IMR-90 (cell line): ENCODE measurements at regions not wholly inside any gene's neighbourhood (a gene's known extent, or its start where the extent isn't known, plus 50 kb on each side); places are given as distances from the start of the nearest gene placed in this dataset.
A peak's percentile ranks its signal among the peaks of the same experiment; 100 is the strongest.

Experiments used
- ATAC-seq: fragments of 200-7000 bp; cut with Tn5 transposase; 2 replicates; pipeline ENCODE4 v1.9.1; 2020; ENCODE audit warnings: low read depth, mild to moderate bottlenecking, moderate library complexity
- BruUV-seq: library from RNA; stranded (reverse); fragments of 400-500 nt; replicated peaks from 2 replicates; lab custom pipeline; 2021; lab: Mats Ljungman, UMichigan
- CTCF ChIA-PET: fragments of 300-600 bp; formaldehyde crosslinking; extraction: SDS; loops from one replicate; lab custom pipeline; 2021; ENCODE audit warnings: antibody characterized with exemption; lab: Yijun Ruan, JAX
- POLR2A ChIA-PET: fragments of 300-600 bp; sonication (Branson Sonifier 250); formaldehyde crosslinking; loops from one replicate; lab custom pipeline; 2022; ENCODE audit warnings: antibody characterized with exemption; ENCODE audit not compliant: unreplicated experiment; lab: Charles Lee
- DNase-seq: peaks from one replicate; pipeline ENCODE4 v3.0.0; 2013
- H2AFZ ChIP-seq: replicated peaks from 2 replicates; pipeline ENCODE3; 2013; ENCODE audit warnings: low read length, mild to moderate bottlenecking; ENCODE audit not compliant: poor library complexity
- H2AK5ac ChIP-seq: 2 replicates; pipeline ENCODE4 v1.6.1; 2013; ENCODE audit warnings: low read depth, low read length, inconsistent platforms
- H2AK9ac ChIP-seq: replicated peaks from 2 replicates; pipeline ENCODE3; 2013; ENCODE audit warnings: mild to moderate bottlenecking, low read depth, low read length, moderate library complexity; ENCODE audit not compliant: poor library complexity
- H2BK120ac ChIP-seq: 2 replicates; pipeline ENCODE4 v1.6.1; 2013; ENCODE audit warnings: low read depth, low read length, inconsistent platforms
- H2BK15ac ChIP-seq: 3 replicates; pipeline ENCODE4 v1.6.1; 2013; ENCODE audit warnings: low read depth, low read length, inconsistent platforms
- H2BK20ac ChIP-seq: 2 replicates; pipeline ENCODE4 v1.6.1; 2013; ENCODE audit warnings: low read depth, mild to moderate bottlenecking, inconsistent platforms, low read length, moderate library complexity
- H2BK5ac ChIP-seq: 2 replicates; pipeline ENCODE4 v1.6.1; 2013; ENCODE audit warnings: mild to moderate bottlenecking, low read depth, low read length, inconsistent platforms; ENCODE audit not compliant: poor library complexity, severe bottlenecking
- H3K14ac ChIP-seq: replicated peaks from 2 replicates; pipeline ENCODE4 v1.6.1; 2013; ENCODE audit warnings: low read depth, low read length, inconsistent platforms
- H3K18ac ChIP-seq: 2 replicates; pipeline ENCODE4 v1.6.1; 2013; ENCODE audit warnings: low read depth, low read length, control low read depth
- H3K23ac ChIP-seq: 2 replicates; pipeline ENCODE4 v1.6.1; 2013; ENCODE audit warnings: low read depth, low read length, inconsistent platforms
- H3K27ac ChIP-seq: 2 replicates; pipeline ENCODE4 v1.5.1; 2013; ENCODE audit warnings: mild to moderate bottlenecking, control low read depth, low read length; ENCODE audit not compliant: insufficient read depth
- H3K27me3 ChIP-seq: 2 replicates; pipeline ENCODE4 v1.6.1; 2013; ENCODE audit warnings: low read length; ENCODE audit not compliant: control insufficient read depth, insufficient read depth
- H3K36me3 ChIP-seq: 2 replicates; pipeline ENCODE4 v1.6.1; 2013; ENCODE audit warnings: low read length, mixed read lengths; ENCODE audit not compliant: control insufficient read depth, insufficient read depth
- H3K4ac ChIP-seq: 2 replicates; pipeline ENCODE4 v1.6.1; 2013; ENCODE audit warnings: low read depth, low read length, inconsistent platforms
- H3K4me1 ChIP-seq: 2 replicates; pipeline ENCODE4 v1.6.1; 2013; ENCODE audit warnings: low read length, mixed read lengths; ENCODE audit not compliant: control insufficient read depth, insufficient read depth
- H3K4me2 ChIP-seq: 2 replicates; pipeline ENCODE4 v1.6.1; 2013; ENCODE audit warnings: low read depth, mild to moderate bottlenecking, control low read depth, low read length, moderate library complexity
- H3K4me3 ChIP-seq: 2 replicates; pipeline ENCODE4 v1.5.1; 2013; ENCODE audit warnings: low read depth, mild to moderate bottlenecking, control low read depth, low read length, moderate library complexity; ENCODE audit not compliant: insufficient read depth
- H3K56ac ChIP-seq: 2 replicates; pipeline ENCODE4 v1.6.1; 2013; ENCODE audit warnings: low read length, inconsistent platforms; ENCODE audit not compliant: insufficient read depth; ENCODE audit errors: extremely low read depth
- H3K79me1 ChIP-seq, 2 experiments: 2 replicates each; pipeline ENCODE4 v1.6.1; 2013; ENCODE audit warnings: low read length in 2 of 2, inconsistent platforms in 1 of 2, low read depth in 1 of 2
- H3K9ac ChIP-seq: 2 replicates; pipeline ENCODE4 v1.6.1; 2013; ENCODE audit warnings: low read depth, low read length, control low read depth
- H3K9me1 ChIP-seq: 2 replicates; pipeline ENCODE4 v1.6.1; 2013; ENCODE audit warnings: low read length, inconsistent platforms; ENCODE audit not compliant: insufficient read depth
- H3K9me3 ChIP-seq: 2 replicates; pipeline ENCODE4 v1.6.1; 2013; ENCODE audit warnings: low read length; ENCODE audit not compliant: control insufficient read depth, insufficient read depth
- H4K20me1 ChIP-seq: 2 replicates; pipeline ENCODE4 v1.6.1; 2013; ENCODE audit warnings: low read length, inconsistent platforms; ENCODE audit not compliant: insufficient read depth
- H4K5ac ChIP-seq: 2 replicates; pipeline ENCODE4 v1.6.1; 2013; ENCODE audit warnings: mild to moderate bottlenecking, low read depth, low read length, control low read depth
- H4K8ac ChIP-seq, 2 experiments: 2 replicates each; pipeline ENCODE4 v1.6.1; 2013; ENCODE audit warnings: low read depth in 2 of 2, low read length in 2 of 2, control low read depth in 1 of 2, inconsistent platforms in 1 of 2
- H4K91ac ChIP-seq: 2 replicates; pipeline ENCODE4 v1.6.1; 2013; ENCODE audit warnings: low read depth, low read length, inconsistent platforms; ENCODE audit not compliant: insufficient read depth
- BHLHE40 ChIP-seq: fragments of 150-350 bp; IDR thresholded peaks from 2 replicates; pipeline ENCODE4 v1.6.1; 2016; ENCODE audit warnings: mild to moderate bottlenecking, low read depth, low read length
- CHD1 ChIP-seq: IDR thresholded peaks from 2 replicates; pipeline ENCODE4 v1.6.1; 2012; ENCODE audit warnings: low read depth, low read length, improper control_type of control experiment
- CTCF ChIP-seq: conservative IDR thresholded peaks from 2 replicates; pipeline ENCODE4 v1.5.1; 2012; ENCODE audit warnings: mild to moderate bottlenecking, low read depth, low read length, improper control_type of control experiment
- ELK1 ChIP-seq: fragments of 150-350 bp; IDR thresholded peaks from 2 replicates; pipeline ENCODE4 v1.6.1; 2016; ENCODE audit warnings: low read depth, mild to moderate bottlenecking, low read length, moderate library complexity, borderline replicate concordance
- FOS ChIP-seq: fragments of 150-350 bp; IDR thresholded peaks from 2 replicates; pipeline ENCODE4 v1.6.1; 2016; ENCODE audit warnings: low read depth, low read length
- NFE2L2 ChIP-seq: fragments of 150-350 bp; IDR thresholded peaks from 2 replicates; pipeline ENCODE4 v1.6.1; 2016; ENCODE audit warnings: low read depth, mild to moderate bottlenecking, low read length
- RCOR1 ChIP-seq: IDR thresholded peaks from 2 replicates; pipeline ENCODE4 v1.6.1; 2012; ENCODE audit warnings: mild to moderate bottlenecking, low read length, improper control_type of control experiment; ENCODE audit not compliant: insufficient replicate concordance
- RFX5 ChIP-seq: IDR thresholded peaks from 2 replicates; pipeline ENCODE4 v1.8.0; 2012; ENCODE audit warnings: low read depth, mild to moderate bottlenecking, low read length, moderate library complexity
- WGBS, 2 experiments: methylation state at CpG; one replicate each; pipeline versions ENCODE4 v1.1.5 to v1.1.7; 2013; ENCODE audit warnings: missing lambda C conversion rate in 2 of 2; ENCODE audit not compliant: insufficient read length in 1 of 2; ENCODE audit errors: extremely low coverage in 2 of 2; 5-methylcytosine and 5-hydroxymethylcytosine counted together
- dilution Hi-C: fragments of 300-500 bp; cut with HindIII; formaldehyde crosslinking; loops from one replicate; pipeline ENCODE4 v1.14.3; 2018; ENCODE audit warnings: low sequenced_read_pairs; ENCODE audit not compliant: unreplicated experiment
- in situ Hi-C: fragments of 300-500 bp; cut with MboI; formaldehyde crosslinking; loops from 3 replicates; pipeline ENCODE4 v1.14.3; 2019; ENCODE audit warnings: low sequenced_read_pairs, inconsistent platforms, mixed read lengths
- intact Hi-C: fragments of 100-400 bp; cut with micrococcal nuclease; formaldehyde crosslinking; loops from 2 replicates; pipeline ENCODE4 v1.10.0; 2022

GRCh38 chr6:139871165-139871710, 496.8 kb upstream of the CITED2 start:
- Histone ChIP-seq H4K20me1 (no peaks in the 10 kb centered on the region), H2BK5ac (no peak overlapping the region), H2AK9ac (no peak overlapping the region), H3K56ac (no peak overlapping the region), H3K4me1 (no peaks in the 10 kb centered on the region), H3K27ac (no peak overlapping the region), H2BK15ac (no peak overlapping the region), H3K18ac (no peak overlapping the region), H3K9me3 (no peaks in the 10 kb centered on the region), H3K36me3 (no peaks in the 10 kb centered on the region), H3K4me3 (no peak overlapping the region), H2BK120ac (0 out of 2 replicates have a peak overlapping the region, but pooled peaks have one; percentile 18), H4K91ac (no peak overlapping the region), H3K9me1 (no peaks in the 10 kb centered on the region), H2AK5ac (no peak overlapping the region; the same call in 1 of the 2 replicates), H3K4ac (no peak overlapping the region), H3K9ac (no peak overlapping the region), H3K79me1 (no peaks in the 10 kb centered on the region), H4K5ac (no peak overlapping the region), H3K4me2 (no peak overlapping the region), H2AFZ (no peak overlapping the region), H4K8ac (no peak overlapping the region), H3K27me3 (no peaks in the 10 kb centered on the region), H3K14ac (no peak overlapping the region), H3K23ac (no peak overlapping the region), H2BK20ac (0 out of 2 replicates have a peak overlapping the region, but pooled peaks have one; percentile 19)
- ChIA-PET CTCF (interaction anchor here (0.6 to 0.8 kb wide), 3 partner anchors 11 to 719 kb away, joined by 3 to 4 read pairs (median 3); no protein-coding TSS in a partner anchor), POLR2A (no interaction called here)
- no peak for DNase-seq
- WGBS, 2 experiments, result no CpG with 5 or more reads among the region's 6 CpGs
- dilution Hi-C loops, result no loop called here
- intact Hi-C loops, result no loop called here
- BruUV-seq, result no TSS peak
- TF ChIP-seq CTCF (no peak), FOS (no peak), ELK1 (no peak), BHLHE40 (no peak), CHD1 (no peak), RFX5 (no peak), NFE2L2 (no peak), RCOR1 (no peak)
- in situ Hi-C loops, result no loop called here
- no peak for ATAC-seq
